ENCODE measurements at regions not wholly inside any gene's neighbourhood (a gene's known extent, or its start where the extent isn't known, plus 50 kb on each side); places are given as distances from the start of the nearest gene placed in this dataset.

DNA sequence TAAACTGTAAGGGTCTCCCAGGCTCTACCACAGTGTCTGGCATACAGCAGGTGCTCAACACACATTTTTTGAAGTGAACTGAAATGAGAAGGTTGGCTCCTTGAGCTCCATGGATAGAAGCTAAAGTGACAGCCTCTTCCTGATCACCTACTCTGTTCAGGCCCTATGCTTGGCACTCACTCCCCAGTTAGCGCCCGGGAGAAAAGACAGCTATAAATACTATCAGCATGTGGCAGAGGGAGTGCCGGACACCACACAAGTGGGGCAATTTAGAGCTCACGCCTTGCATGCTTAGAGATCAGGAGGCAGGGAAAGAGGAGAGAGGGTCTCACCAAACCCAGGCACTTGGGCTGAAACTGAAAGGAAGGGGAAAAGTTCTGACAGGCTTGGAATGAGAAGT lies 195.5 kb downstream of the BUD13 start:
- TF ChIP-seq, protein P1, sequence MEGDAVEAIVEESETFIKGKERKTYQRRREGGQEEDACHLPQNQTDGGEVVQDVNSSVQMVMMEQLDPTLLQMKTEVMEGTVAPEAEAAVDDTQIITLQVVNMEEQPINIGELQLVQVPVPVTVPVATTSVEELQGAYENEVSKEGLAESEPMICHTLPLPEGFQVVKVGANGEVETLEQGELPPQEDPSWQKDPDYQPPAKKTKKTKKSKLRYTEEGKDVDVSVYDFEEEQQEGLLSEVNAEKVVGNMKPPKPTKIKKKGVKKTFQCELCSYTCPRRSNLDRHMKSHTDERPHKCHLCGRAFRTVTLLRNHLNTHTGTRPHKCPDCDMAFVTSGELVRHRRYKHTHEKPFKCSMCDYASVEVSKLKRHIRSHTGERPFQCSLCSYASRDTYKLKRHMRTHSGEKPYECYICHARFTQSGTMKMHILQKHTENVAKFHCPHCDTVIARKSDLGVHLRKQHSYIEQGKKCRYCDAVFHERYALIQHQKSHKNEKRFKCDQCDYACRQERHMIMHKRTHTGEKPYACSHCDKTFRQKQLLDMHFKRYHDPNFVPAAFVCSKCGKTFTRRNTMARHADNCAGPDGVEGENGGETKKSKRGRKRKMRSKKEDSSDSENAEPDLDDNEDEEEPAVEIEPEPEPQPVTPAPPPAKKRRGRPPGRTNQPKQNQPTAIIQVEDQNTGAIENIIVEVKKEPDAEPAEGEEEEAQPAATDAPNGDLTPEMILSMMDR (IDR thresholded peaks at IDR 0.05) = no peak
- TF ChIP-seq POLR2A (IDR thresholded peaks at IDR 0.05) = no peak
